BLaER1 (cell line): ENCODE measurements at regions not wholly inside any gene's neighbourhood (a gene's known extent, or its start where the extent isn't known, plus 50 kb on each side); places are given as distances from the start of the nearest gene placed in this dataset.

Source experiments
- H3K27ac ChIP-seq: shearing (Covaris generic); formaldehyde crosslinking; 2 replicates; pipeline ENCODE4 v1.8.1; 2022
- H3K27me3 ChIP-seq: shearing (Covaris generic); formaldehyde crosslinking; 2 replicates; pipeline ENCODE4 v1.8.1; 2022
- H3K36me3 ChIP-seq: shearing (Covaris generic); formaldehyde crosslinking; 2 replicates; pipeline ENCODE4 v1.8.1; 2022
- H3K4me1 ChIP-seq: shearing (Covaris generic); formaldehyde crosslinking; 2 replicates; pipeline ENCODE4 v1.8.1; 2022
- H3K4me2 ChIP-seq: shearing (Covaris generic); formaldehyde crosslinking; 2 replicates; pipeline ENCODE4 v1.8.1; 2022
- H3K4me3 ChIP-seq: shearing (Covaris generic); formaldehyde crosslinking; 2 replicates; pipeline ENCODE4 v1.8.1; 2022
- H3K9ac ChIP-seq: shearing (Covaris generic); formaldehyde crosslinking; 2 replicates; pipeline ENCODE4 v1.8.1; 2022
- H3K9me3 ChIP-seq: shearing (Covaris generic); formaldehyde crosslinking; 2 replicates; pipeline ENCODE4 v1.8.1; 2022
- H4K20me1 ChIP-seq: shearing (Covaris generic); formaldehyde crosslinking; 2 replicates; pipeline ENCODE4 v1.8.1; 2022
- Cebpa-rat ChIP-seq: shearing (Covaris generic); IDR thresholded peaks from 2 replicates; pipeline ENCODE4 v1.8.1; 2022

DNA sequence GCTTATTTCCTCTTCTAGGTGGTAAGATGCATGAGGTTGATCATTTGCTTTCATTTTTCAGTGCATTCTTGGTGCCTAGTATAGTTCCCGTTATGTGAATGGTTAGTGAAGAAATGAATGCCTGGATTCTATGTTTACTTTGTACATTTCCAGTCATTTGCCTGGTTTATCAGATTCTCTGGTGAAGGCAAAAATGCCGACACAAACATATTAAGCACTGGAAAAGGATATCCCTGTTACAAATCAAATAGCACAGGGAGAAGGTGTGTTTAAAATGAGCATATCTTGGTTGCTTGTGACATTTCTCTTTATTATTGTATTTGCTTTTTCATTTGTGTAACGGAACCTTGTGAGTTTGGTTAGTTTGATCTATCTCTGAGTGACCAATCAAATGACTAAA, 211.3 kb downstream of the MBL2 start:
- Histone ChIP-seq H3K9ac (no peak overlapping the region), H3K4me2 (no peak overlapping the region), H4K20me1 (no peaks in the 10 kb centered on the region), H3K27ac (no peak overlapping the region), H3K4me3 (no peak overlapping the region), H3K36me3 (no peaks in the 10 kb centered on the region), H3K27me3 (no peaks in the 10 kb centered on the region), H3K4me1 (no peaks in the 10 kb centered on the region), H3K9me3 (no peaks in the 10 kb centered on the region)
- no peak for TF ChIP-seq Cebpa-rat

- no peak overlapping the region for H3K27ac ChIP-seq
- no peaks in the 10 kb centered on the region for H3K9me3 ChIP-seq
- H3K9ac ChIP-seq: no peak overlapping the region
- H3K36me3 ChIP-seq: no peaks in the 10 kb centered on the region
- H3K4me3 ChIP-seq: no peak overlapping the region
- H3K4me2 ChIP-seq: no peak overlapping the region
- H3K4me1 ChIP-seq: no peaks in the 10 kb centered on the region
- no peaks in the 10 kb centered on the region for H4K20me1 ChIP-seq
- H3K27me3 ChIP-seq: no peaks in the 10 kb centered on the region
- TF ChIP-seq Cebpa-rat: no peak
Observed at GRCh38 chr10:52563360-52563759, 209.2 kb downstream of the MBL2 start.

GRCh38 chr10:52566471-52567246, 205.9 kb downstream of the MBL2 start:
- Histone ChIP-seq H3K27ac (no peak overlapping the region), H4K20me1 (no peaks in the 10 kb centered on the region), H3K36me3 (no peaks in the 10 kb centered on the region), H3K4me3 (no peak overlapping the region), H3K9me3 (no peaks in the 10 kb centered on the region), H3K9ac (no peak overlapping the region), H3K27me3 (no peaks in the 10 kb centered on the region), H3K4me1 (no peaks in the 10 kb centered on the region), H3K4me2 (no peak overlapping the region)
- no peak for TF ChIP-seq Cebpa-rat

GRCh38 chr10:52567247-52567580, 205.4 kb downstream of the MBL2 start:
- Histone ChIP-seq H3K9me3 (no peaks in the 10 kb centered on the region), H3K36me3 (no peaks in the 10 kb centered on the region), H3K4me1 (no peaks in the 10 kb centered on the region), H3K27me3 (no peaks in the 10 kb centered on the region), H3K4me3 (no peak overlapping the region), H4K20me1 (no peaks in the 10 kb centered on the region), H3K9ac (no peak overlapping the region), H3K27ac (no peak overlapping the region), H3K4me2 (no peak overlapping the region)
- no peak for TF ChIP-seq Cebpa-rat

DNA sequence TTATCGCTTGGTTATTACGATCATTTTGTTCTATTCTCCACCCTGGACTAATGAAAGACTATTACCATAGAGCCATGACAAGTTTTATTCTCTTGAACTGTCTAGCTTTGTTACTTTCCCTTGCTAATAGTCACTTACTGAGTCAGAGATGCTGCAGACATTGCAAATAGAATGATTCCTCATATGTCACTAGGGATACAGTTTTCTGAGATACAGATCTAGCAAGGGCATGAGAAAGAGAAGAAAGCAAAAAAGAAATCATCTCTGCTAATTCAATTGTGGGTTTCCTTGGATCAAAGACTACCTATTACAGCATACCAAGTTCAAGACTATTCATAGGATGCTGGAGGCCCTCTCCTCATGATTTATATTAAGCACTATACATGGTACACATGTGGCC, 204.3 kb downstream of the MBL2 start:
- Histone ChIP-seq H3K4me3 (no peak overlapping the region), H3K36me3 (no peaks in the 10 kb centered on the region), H3K27me3 (no peaks in the 10 kb centered on the region), H3K9me3 (no peaks in the 10 kb centered on the region), H3K9ac (no peak overlapping the region), H4K20me1 (no peaks in the 10 kb centered on the region), H3K27ac (no peak overlapping the region), H3K4me2 (no peak overlapping the region), H3K4me1 (no peaks in the 10 kb centered on the region)
- no peak for TF ChIP-seq Cebpa-rat

DNA sequence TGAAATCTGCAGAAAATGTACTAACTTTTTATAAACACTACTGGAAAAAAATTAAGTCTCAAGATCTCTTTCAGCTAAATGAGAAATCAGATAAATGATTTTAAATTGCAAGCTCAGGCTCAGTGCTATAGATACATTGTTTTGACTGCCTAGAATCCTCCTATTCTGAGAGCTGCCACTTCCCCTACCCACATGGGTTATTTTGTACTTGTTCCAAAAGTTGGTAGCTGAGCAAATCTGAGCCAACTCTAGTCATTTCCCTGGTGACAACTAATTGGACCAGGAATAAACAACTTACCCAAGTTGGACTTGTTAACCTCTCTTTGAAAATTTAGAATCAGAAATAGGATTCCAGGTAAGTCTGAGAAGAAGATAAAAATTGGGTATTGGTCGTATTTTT, 202.1 kb downstream of the MBL2 start:
- H3K36me3 ChIP-seq: no peaks in the 10 kb centered on the region
- H3K9me3 ChIP-seq: no peaks in the 10 kb centered on the region
- H3K4me1 ChIP-seq: peaks cover 10% of the 10 kb centered on the region
- H3K9ac ChIP-seq: no peak overlapping the region
- no peak overlapping the region for H3K27ac ChIP-seq
- TF ChIP-seq Cebpa-rat: no peak
- no peak overlapping the region for H3K4me2 ChIP-seq
- H3K4me3 ChIP-seq: no peak overlapping the region
- no peaks in the 10 kb centered on the region for H4K20me1 ChIP-seq
- H3K27me3 ChIP-seq: no peaks in the 10 kb centered on the region

GRCh38 chr10:52571018-52571417, 201.6 kb downstream of the MBL2 start:
- no peaks in the 10 kb centered on the region for H3K36me3 ChIP-seq
- H3K9me3 ChIP-seq: no peaks in the 10 kb centered on the region
- H3K9ac ChIP-seq: no peak overlapping the region
- no peak overlapping the region for H3K4me3 ChIP-seq
- H3K27ac ChIP-seq: no peak overlapping the region
- H3K27me3 ChIP-seq: no peaks in the 10 kb centered on the region
- H3K4me2 ChIP-seq: no peak overlapping the region
- no peaks in the 10 kb centered on the region for H4K20me1 ChIP-seq
- H3K4me1 ChIP-seq: peaks cover 10% of the 10 kb centered on the region
- no peak for TF ChIP-seq Cebpa-rat

DNA sequence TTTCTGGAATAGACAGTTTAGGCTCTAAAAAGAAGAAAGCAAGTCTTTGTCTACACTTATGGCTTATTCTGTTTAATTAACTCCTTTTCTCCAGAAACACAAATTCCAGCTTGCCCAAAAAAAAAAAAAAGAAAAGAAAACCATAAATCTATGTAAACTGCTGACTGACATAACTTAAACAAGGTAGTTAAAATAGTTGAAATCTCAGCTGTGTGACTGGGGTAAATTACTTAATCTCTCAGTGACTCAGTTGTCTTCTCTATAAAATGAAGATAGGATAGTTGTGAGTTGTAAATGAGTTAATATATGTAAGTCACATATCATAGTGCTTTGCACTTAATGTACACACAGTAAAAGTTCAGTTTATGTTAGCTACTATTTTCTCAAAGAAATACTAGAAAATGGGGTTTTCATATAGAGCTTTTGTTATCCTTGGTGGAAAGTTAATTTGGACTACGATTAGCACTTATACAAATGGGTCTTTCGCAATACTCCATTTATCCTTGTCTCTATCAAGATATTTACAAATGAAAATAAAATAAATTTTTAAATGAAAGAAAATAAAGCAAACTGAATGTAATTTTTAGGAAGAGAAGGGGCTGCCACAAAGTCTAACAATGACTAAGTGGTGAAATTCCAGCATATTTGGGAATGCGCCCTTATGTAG, 200.9 kb downstream of the MBL2 start:
- Histone ChIP-seq H3K36me3 (no peaks in the 10 kb centered on the region), H3K4me3 (no peak overlapping the region), H3K27me3 (no peaks in the 10 kb centered on the region), H3K4me1 (peaks cover 10% of the 10 kb centered on the region), H3K9me3 (no peaks in the 10 kb centered on the region), H4K20me1 (no peaks in the 10 kb centered on the region), H3K27ac (no peak overlapping the region), H3K4me2 (no peak overlapping the region), H3K9ac (no peak overlapping the region)
- peak; percentile 36; the same call in 1 of the 2 replicates for TF ChIP-seq Cebpa-rat

- Histone ChIP-seq H3K27ac (no peak overlapping the region), H3K4me2 (no peak overlapping the region), H3K4me1 (peaks cover 10% of the 10 kb centered on the region), H3K27me3 (no peaks in the 10 kb centered on the region), H3K9me3 (no peaks in the 10 kb centered on the region), H4K20me1 (no peaks in the 10 kb centered on the region), H3K36me3 (no peaks in the 10 kb centered on the region), H3K4me3 (no peak overlapping the region), H3K9ac (no peak overlapping the region)
- TF ChIP-seq Cebpa-rat: no peak
Observed at GRCh38 chr10:52573347-52573746, 199.2 kb downstream of the MBL2 start.

DNA sequence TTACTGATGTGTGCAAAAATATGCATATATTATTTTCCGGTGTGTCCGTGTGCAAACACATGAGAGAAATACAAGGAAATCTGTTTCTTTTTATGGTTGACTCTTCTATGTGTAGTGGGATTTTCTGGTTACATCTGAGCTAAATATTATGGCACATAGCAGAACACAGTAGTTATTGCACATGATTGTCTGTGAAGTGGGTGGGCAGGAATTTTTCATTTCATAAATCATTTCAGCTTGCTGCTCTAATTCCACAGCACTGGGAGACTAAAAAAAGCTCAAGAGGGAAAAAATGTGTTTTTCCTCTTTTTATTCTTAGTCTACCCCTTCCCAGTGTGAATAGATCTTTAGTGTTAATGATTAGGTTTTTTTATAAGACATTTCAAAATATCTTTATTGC, 197.9 kb downstream of the MBL2 start:
- H3K9me3 ChIP-seq: no peaks in the 10 kb centered on the region
- no peak for TF ChIP-seq Cebpa-rat
- H3K4me3 ChIP-seq: no peak overlapping the region
- H3K4me2 ChIP-seq: 0 out of 2 replicates have a peak overlapping the region, but pooled peaks have one; percentile 1
- no peaks in the 10 kb centered on the region for H3K36me3 ChIP-seq
- H3K27ac ChIP-seq: no peak overlapping the region
- H3K4me1 ChIP-seq: peaks cover 10% of the 10 kb centered on the region
- H4K20me1 ChIP-seq: no peaks in the 10 kb centered on the region
- no peak overlapping the region for H3K9ac ChIP-seq
- no peaks in the 10 kb centered on the region for H3K27me3 ChIP-seq
